Ecto neural progenitor cell (in vitro differentiated cells): ENCODE measurements at regions not wholly inside any gene's neighbourhood (a gene's known extent, or its start where the extent isn't known, plus 50 kb on each side); places are given as distances from the start of the nearest gene placed in this dataset.

Experiments used
- DNase-seq: peaks from one replicate; pipeline ENCODE4 v3.0.0-alpha.2; 2018; ENCODE audit warnings: low spot score

DNA sequence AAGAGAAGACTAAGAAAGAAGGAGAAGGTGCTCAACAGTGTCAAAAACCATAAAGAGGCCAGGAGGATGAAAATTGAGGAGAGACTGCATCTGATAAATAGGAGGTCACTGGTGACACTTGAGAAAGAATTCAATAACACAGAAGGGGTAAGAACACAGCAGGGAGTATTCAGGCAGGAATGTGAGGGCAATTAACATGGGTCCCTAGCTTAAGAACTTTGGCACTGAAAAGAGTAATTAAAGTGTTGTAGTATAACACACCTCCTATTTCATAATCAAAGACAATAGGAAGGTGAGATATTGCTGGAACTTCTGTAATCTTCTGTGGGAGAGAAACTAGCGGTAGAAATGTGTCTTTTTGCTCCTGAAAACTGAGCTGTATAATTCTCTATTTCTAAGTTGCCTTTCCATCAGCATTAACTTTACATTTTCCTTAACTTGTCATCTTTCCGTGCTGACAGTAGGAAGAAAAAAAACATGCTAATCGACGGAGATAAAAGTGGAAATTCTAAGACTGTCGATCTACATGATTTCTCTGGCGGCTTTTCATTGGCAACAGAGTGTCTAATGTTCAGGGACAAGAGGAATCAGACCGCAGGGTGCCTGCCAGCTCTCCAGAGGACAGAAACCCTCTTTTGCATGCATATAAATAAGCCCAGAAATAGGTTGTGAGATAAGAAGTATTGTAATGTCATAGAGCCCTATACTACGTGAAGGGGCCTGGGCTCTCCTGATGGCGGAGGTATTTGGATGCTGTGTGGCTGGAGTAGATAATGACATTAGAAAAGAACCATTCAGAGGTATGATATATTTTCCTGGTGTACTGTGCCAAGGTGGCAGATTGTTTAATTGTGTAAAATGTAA is 147.9 kb upstream of the GAP43 start:
- DNase-seq: no peak

DNA sequence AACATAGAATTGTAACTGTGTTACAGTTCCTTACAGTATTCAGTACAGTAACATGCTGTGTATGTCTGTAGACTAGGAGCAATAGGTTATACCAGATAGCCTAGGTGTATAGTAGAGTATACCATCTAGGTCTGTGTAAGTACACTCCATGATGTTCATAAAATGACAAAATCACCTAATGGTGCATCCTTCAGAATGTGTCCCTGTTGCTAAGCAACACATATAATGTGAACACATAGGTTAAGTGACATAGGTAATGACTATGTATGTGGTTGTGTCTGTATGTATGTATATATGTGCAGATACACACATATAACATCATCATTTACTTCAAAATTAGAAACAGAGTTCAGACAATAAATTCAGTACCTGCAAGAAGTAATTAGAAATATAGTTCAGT is 146.8 kb upstream of the GAP43 start:
- no peak for DNase-seq

DNA sequence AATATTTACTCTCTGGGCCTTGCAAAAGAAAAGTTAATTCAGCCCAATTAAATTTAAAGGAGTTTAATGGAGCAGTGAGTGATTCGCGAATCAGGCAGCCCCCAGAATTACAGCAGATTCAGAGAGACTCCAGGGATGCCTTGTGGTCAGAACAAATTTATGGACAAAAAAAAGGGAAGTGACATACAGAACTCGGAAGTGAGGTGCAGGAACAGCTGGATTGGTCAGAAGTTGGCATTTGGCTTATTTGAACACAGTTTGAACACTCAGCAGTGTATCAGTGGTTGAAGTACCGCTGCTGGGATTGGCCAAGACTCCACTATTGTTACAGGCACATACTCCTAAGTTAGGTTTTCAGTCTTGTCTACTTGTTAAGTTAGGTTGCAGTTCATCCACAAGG is 145.0 kb upstream of the GAP43 start:
- DNase-seq: no peak

DNA sequence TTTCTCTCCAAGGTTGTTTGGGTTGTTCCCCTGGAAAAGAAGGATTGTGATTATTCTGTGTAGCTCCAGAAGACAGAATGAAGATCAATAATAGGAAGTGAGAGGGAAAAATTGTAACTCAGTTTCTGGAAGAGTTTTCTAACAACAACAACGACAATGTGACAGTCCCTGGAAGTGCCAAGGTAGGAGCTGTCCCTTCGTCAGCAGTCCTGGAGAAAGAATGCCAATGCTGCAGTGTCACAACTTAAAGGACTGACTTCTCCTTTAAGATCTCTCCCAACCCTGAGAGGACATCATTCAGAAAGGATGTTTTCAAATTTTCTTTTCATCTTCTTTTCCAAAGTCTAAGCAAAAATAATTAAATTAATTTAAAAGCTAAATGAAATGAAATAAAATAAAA is 136.4 kb upstream of the GAP43 start:
- no peak for DNase-seq

DNA sequence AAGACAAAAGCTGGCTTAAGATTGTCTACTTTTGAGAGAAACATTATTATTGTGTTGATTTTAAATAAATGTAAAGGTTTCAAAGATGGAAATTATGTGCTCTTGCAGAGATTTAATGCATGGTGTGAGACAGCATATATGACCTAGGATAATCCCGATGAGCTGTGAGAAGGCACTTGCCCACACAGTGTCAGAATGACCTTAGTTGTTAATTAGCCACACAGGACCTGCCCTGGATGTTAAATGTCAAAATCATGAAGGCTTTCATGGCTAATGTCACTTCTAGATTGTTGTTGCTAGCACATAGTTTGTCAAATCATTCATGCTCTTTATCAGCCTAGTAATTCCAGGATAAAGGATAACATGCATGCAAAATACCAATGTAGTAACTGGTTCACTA is 135.3 kb upstream of the GAP43 start:
- no peak for DNase-seq

DNA sequence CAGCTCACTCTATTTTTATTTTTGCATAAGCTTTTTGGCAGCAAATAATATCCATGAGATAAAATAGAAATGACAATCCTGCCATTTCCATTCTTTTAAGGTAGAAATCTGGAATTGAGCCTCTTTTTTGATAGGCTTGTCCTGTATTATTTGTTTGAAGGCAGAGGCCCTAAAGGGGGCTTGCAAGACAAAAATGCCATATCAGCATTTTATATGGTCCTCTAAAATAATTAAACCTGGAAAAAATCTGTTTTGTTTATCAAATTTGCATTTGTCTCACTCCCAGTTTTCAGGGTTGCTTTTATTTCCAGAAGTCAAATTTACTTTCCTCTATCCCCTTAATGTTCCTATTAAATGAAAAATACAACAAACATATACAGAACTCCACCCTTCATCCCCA is 134.9 kb upstream of the GAP43 start:
- no peak for DNase-seq

DNA sequence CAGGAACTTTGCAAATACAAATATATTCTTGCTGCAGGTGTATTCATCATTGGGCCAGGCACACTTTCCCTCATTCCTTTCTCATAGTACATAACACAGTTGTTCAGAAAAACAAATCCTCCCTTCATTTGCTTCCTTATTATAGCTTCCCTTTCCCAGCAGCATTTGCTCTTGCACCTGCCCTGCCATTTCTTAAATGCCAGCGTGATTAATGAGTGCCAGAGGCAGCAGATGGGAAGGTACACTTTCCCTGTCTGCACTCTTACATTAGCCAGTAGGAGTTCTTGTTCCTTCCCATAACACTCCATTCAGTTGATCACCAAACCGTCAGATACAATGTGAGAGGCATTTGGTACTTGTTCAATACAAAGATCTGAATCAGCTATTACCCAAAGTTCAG is 128.5 kb upstream of the GAP43 start:
- DNase-seq: no peak

DNA sequence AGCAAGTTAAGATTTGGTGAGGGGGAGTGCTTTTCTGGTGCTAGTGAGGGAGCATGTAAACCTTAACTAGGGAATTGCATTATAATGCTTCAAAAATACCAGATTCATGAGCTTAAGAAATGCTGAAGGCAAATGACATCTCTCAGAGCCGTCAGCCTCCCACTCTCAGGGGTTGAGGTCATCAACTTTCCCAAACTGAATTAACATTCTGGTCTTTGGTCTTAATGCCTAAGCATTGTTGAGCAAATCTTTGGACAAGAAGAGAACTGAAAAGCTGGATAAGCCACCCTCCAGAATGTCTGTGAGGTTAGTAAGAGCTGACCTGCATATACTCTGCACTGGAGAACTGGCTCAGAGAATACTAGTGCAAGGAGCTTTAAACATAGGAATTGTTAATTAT is 124.9 kb upstream of the GAP43 start:
- DNase-seq: no peak

DNA sequence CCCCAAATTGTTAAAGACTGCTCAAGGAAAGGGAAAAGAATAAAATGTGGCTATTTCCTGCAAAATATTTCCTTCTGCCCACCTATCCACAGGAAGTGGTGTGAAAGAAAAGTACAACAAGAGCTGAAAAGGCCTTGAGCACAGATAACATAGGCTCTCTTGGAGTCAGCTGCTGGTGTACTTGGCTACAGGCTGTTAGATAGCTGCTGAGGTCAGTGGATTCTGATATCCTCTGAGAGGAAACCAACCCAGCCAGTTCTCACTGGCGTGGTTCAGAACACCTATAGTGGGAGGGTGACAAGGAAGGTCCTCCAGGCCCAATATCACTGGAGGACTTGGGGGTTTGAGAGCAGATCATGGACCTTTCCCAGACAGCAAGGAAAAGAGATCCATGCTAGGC is 124.4 kb upstream of the GAP43 start:
- DNase-seq: no peak

DNA sequence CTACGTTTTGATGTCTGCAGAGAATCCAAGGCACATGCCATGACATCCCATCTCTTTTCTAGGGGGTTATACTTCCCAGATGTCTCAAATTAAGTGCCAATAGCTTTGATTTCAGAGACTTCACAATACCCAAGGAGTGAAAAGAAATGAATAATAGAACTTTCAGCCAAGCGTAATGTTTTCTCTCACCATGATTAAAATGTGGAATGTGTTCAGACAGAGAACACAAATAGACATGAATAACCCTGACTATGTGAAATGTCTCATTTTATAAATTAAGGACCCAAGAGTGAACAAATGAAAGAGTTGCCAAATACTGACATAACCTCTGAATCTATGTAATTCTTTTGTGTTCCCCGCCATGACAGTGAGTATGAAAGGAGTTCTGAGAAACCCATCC is 123.6 kb upstream of the GAP43 start:
- no peak for DNase-seq

DNA sequence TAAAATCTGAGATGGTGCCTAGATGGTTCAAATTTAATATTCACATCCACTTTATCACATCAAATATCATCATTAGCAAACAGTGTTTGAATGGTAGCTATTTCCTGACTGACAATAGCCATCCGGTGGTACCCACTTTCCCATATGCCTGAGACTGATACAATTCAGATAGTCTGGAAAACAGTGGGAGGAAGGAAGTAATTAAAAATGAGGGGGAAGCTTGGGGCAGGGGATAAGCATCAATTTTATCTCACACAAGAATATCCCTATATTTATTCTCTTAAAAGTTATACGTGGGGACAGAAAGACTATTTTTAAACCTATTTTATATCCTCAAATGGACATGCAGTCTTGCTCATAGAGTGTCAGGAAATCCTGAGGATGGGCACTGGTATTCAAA is 122.5 kb upstream of the GAP43 start:
- DNase-seq: no peak

DNA sequence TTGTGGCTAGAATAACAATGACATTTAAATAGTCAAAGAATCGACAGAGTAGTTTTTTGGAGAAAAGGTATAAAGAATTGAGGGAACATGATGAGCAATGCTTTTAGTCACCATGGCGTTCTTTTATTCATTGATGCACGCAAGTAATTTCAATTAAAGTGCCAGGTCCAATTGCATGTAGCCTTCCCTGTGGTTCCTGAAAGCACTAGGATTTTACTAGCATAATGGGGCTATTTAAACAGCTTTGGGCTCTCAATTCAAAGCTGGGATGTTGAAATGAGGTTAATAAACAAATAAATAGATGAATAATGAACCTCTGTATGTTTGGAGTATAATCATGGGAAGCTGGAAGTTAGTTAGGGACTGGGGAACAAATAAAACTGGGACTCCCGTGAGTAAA is 121.2 kb upstream of the GAP43 start:
- DNase-seq: no peak

DNA sequence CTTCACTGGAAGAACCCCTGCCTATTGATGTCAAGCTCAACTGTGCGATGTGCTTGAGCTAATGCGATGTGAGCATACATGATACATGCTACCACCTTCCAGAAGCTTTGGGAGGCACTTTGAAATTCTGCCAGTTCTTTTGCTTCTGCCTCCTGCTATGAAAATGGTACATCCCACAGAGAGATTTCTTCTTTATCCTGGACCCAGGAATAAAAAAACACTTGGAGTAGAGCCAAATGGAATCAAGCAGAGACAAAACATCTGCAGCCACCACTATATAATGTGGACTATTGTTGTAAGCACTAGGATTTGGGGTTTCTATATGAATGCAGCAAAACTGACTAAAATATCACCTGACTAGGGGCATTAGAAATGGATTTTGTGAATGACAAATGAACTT is 119.9 kb upstream of the GAP43 start:
- no peak for DNase-seq

DNA sequence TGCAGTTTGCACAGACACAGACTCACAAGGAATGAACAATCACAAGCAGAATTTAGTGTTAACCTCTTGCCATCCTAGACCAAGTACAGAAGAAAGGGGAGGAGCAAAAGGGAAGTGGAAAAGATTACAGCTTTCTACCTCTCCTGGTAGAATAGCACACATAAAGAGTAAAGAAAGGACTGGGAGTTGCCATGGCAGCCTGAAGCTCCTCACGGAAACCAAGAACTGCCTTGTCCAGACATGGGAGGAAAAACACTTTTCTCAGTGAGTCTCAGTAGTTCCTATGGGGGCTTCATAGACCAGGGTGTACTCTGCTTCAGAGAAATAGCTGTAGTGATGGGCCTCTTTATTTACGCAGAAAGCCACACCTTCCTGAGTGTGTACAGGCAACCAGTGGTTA is 114.7 kb upstream of the GAP43 start:
- DNase-seq: no peak

DNA sequence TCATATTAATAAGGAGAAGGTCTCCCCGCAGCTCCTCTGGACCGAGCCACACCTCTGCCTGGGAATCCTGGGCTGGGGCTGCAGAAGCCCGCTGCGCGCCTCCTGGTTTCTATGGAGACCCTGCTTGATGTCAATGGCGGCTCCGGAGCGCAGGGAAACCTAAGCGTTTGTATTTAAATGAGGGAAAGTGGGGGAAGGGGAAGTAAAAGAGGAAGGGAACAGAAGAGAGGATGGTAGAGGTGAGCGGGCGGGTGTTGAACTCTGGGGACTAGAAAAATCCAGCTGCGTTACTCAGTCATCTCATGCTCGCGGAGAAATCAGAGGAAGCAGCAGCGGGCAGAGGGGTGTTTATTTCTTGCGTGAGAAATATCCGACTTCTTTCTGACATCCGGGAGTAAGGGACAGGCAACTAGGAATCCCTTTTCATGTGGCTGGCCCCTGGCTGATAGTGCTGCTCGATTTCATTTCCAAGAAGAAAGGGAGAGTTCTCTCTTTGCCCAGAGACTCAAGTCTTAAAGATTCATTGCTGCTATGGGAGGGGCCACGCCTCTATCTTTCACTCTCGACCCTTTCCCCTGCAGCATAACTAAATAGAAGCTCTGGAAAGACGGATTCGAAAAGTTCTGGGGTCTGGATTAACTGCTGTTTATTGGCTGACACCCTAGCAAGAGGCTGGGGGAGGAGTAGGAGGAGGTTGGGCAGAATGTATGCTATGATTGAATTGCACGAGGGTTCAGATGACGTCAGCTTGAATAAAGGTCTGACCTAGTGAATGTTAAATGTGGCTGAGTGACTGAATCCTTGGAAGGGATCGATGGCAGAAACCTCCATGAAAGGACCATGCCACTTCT is 110.5 kb upstream of the GAP43 start:
- peak; percentile 85 for DNase-seq

DNA sequence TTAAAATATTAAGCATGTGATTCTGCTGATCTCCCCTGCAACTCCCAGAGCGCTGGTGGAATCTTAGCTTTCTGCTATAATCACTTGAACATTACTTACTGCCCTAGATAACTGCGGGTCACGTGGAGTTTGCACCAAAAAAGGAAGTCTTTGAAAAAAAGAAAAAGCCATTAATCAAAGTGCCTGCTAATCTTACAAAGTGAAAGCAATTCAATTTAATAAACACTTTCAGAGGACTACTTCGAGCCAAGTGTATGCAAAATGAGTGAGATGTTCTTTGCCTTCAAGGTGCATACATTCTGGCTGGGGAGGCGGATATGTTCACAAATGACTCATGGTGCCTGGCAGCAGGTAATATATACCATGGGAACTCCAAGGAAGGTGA is 109.9 kb upstream of the GAP43 start:
- no peak for DNase-seq

DNA sequence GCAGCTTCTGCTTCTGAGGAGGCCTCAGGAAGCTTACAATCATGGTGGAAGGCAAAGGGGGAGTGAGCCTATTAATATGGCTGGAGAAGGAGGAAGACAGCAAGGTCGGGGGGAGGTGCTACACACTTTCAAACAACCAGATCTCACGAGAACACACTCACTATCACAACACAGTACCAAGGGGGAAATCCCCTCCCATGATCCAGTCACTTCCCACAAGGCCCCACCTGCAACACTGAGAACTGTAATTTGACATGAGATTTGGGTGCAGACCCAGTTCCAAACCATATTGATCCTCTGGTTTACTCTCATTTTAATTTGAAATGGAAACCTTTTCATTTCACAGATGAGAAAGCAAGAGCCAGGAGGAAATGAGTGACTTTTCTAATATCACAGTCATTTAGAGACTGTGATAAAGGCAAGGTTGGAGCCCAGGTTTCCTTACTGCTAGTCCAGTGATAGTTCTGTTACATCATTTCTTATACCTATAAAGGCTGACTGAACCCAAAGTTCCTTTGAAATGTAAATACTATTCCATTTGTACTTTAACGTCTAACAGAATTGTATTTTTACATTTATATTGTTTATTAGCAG is 105.8 kb upstream of the GAP43 start:
- no peak for DNase-seq

DNA sequence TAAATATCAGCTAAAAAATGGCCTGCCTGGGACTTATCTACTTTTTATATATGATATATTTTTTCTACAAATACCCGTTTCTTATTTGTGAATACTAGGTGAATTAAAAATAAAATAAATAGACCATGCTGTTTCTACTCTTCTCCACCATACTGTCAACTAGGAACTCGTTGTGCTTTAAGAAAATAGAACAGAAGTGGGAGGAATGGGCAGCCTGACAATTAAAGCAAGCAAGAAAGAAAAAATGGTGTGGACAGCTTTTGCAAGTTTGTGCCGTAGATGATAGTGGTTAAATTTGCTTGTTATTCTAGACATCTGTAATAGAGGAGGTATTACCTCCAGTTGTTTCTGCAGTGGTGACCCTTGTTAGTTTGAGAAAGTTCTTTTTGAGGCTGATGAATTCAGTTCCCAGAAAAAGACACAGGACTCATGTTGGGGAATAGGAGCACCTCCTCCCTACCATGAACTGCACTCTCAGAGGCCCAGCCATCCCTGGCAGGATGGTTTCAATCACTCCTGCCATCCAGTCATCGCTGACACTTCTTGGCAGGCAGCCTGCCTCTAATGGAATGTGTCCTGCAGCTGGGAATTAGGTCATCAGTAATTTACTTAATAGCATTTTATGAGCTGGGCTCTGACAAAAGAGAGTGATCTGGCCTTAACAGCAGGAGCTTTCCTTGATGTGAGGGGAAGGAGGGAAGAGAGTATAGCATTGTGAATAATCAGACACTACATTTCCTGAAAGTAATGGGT is 105.0 kb upstream of the GAP43 start:
- no peak for DNase-seq

DNA sequence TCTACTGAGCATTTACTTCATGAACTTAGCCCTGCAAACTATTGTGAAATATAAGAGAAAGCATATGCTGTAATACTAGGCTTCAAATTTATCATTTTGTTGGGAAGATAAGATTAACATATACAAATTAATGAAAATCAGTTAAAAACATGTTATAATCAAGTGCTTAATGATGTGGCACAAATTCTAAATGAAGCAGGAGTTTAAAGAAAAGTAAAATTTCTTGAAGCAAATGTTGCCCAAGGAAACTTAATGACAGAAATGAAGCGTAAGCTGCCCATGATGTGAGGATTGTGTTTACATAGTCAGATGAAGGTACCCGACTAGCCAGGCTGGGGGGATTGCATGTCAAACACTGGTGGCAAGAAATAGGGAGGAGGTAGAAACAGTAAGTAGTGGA is 103.1 kb upstream of the GAP43 start:
- no peak for DNase-seq

DNA sequence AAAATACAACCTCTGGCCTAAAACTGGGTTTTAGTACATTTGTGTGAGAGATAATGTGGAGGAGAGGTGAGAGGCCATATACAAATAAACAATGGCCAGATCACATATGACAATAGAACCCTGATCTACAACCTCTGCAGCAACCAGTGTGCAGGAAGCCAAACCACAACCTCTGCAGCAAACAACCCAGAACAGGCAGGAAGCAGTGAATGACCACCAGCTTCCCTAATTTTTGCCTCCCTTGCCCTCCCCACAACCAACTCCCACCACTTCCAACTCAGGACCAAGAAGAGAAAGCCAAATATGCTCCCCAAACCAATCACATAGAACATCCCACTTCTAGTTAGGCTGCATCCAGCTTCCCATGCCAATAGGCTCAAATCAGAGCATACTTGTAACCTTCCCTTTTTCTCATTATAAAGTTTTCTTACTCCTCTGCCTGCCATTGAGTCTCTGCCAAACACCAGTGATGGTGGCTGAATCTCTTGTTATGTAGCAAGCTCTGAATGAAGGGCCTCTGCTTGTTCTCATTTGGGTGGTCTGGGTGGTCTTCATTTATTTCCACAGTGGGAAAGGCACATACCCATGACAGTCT is 102.6 kb upstream of the GAP43 start:
- DNase-seq: no peak

DNA sequence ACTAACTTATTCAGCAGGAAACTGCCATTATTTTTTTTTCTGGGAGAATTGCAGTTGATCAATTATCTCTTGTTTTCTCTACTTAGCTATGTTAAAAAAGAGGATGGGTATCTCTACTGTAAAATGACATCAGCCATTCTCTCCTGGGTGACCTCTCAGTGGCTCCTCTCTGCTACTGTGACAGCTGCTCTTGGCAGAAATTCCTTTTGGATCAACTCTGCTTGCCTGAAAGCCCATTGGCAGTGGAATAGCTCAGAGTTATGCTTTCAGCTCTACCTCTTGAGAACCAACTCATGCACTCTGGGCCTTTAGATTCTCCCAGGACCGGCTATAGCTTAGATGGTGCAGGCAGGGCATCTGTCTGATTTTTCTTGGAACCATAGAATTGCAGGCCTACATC is 99.9 kb upstream of the GAP43 start:
- no peak for DNase-seq

DNA sequence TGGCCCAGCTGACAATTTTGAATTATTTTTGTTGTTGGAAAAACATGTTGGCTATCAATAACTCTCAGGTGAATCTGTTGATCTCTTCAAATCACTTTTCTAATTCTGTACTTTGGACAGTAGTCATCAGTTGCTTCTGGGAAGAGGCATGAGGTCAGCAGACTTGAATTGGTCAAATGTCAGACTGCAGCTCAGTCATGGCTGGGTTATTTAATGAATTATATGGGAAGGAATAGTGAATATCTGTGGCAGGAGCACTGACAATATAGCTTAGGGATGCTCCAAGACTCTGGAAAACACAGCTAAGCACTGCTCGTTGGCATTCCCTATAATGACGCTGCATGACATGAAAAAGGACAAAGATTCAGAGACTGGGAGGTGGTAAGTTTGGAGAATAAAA is 98.8 kb upstream of the GAP43 start:
- DNase-seq: no peak
